ENCODE measurements at regions not wholly inside any gene's neighbourhood (a gene's known extent, or its start where the extent isn't known, plus 50 kb on each side); places are given as distances from the start of the nearest gene placed in this dataset.

DNA sequence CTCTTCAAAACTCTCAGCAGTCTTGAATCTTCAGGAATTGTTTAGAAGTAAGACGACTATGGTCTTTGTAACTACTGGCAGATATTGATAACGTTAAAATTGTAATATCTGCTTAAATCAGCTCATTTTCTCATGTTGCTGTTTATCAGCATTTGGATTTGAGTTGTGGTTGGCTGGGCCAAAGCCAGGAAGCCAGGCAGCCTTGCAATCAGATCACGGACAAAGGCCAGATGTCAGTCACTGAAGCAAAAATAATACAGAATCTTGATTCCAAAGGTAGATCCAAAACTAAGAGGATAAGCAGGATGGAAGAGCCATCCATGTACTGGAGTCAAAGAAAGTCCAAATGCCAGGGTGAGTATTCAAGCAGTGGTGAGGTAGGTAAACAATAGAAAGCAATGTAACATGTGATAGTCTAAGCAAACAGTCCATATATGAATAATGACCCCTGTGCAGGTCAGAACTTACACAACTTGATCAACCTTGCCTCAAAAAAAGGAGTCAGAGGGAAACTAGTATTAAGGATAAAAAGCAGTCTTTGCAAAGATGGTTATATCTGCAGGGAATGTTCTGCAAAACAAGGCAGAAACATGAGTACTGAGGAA lies 95.8 kb upstream of the RAP1B start:
- TF ChIP-seq CTCF (conservative IDR thresholded peaks at IDR 0.05; ENCODE audit: low read length) = no peak
- no peak for TF ChIP-seq EZH2phosphoT487 (IDR thresholded peaks at IDR 0.05; ENCODE audit: borderline replicate concordance)

All from Loucy (cell line).